Progenitor cell of endocrine pancreas (in vitro differentiated cells): ENCODE measurements at regions not wholly inside any gene's neighbourhood (a gene's known extent, or its start where the extent isn't known, plus 50 kb on each side); places are given as distances from the start of the nearest gene placed in this dataset.

ENCODE experiments used
- DNase-seq: peaks from one replicate; pipeline ENCODE4 v3.0.0; 2021; ENCODE audit warnings: low spot score; ENCODE audit not compliant: unreplicated experiment
- H3K27ac Mint-ChIP-seq: 2 replicates; pipeline ENCODE4 v1.8.0; 2021; ENCODE audit warnings: mild to moderate bottlenecking, moderate library complexity, mixed read lengths
- H3K27me3 Mint-ChIP-seq: 2 replicates; pipeline ENCODE4 v1.8.0; 2021; ENCODE audit warnings: mixed read lengths
- H3K36me3 Mint-ChIP-seq: 2 replicates; pipeline ENCODE4 v1.8.0; 2022; ENCODE audit warnings: mixed read lengths; ENCODE audit not compliant: insufficient read depth
- H3K4me1 Mint-ChIP-seq: 2 replicates; pipeline ENCODE4 v1.8.0; 2021; ENCODE audit warnings: low read depth, mixed read lengths
- H3K4me3 Mint-ChIP-seq: 2 replicates; pipeline ENCODE4 v1.8.0; 2021; ENCODE audit warnings: low read depth, mild to moderate bottlenecking, moderate library complexity, mixed read lengths
- H3K9me3 Mint-ChIP-seq: 2 replicates; pipeline ENCODE4 v1.8.0; 2021; ENCODE audit warnings: low read depth, mixed read lengths
- TF ChIP-seq, protein P1 (sequence below): fragments of 200-600 bp; sonication (generic); IDR thresholded peaks from one replicate; pipeline ENCODE4 v1.5.0; 2021; ENCODE audit warnings: antibody characterized with exemption, mild to moderate bottlenecking; ENCODE audit not compliant: unreplicated experiment

DNA sequence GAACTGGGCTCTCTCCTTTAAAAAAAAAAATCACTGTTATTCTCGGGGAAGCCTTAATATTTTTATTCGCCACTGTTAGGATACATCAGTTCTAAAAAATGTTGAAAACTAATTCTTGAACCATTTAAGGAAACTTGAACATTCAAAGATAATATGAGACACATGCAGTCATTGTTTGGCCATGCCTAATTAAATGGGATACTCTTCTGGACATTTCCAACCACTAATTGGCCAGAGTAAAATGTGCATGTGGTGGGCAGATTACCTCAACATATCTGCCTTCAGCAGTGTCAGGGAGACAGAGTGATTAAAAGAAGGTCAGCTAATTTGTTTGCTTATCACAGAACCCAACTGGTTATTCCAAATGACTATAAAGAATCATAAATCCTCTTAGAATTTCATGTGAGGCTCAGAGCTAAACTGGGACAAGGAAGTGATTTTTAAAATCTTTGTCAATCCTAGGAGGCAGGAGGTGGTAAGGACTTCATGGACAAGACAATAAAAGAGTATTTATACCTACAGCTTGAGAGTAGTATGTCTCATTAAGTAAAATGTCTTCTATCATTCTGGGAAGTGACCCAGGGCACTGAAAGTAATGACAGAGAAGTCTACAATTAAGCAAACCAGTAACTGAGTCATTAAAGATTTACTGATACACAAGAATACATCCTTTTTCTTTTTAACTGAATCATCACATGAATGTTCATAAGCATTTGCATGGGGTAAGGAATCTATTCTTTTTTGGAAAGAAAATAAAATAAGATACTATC is 242.9 kb upstream of the TRPM3 start:
- Mint-ChIP-seq H3K27ac (no peak overlapping the region), H3K4me3 (no peak overlapping the region), H3K27me3 (no peaks in the 10 kb centered on the region), H3K9me3 (no peaks in the 10 kb centered on the region), H3K36me3 (no peaks in the 10 kb centered on the region), H3K4me1 (peaks cover 2% of the 10 kb centered on the region)
- no peak for DNase-seq
- TF ChIP-seq, protein P1, sequence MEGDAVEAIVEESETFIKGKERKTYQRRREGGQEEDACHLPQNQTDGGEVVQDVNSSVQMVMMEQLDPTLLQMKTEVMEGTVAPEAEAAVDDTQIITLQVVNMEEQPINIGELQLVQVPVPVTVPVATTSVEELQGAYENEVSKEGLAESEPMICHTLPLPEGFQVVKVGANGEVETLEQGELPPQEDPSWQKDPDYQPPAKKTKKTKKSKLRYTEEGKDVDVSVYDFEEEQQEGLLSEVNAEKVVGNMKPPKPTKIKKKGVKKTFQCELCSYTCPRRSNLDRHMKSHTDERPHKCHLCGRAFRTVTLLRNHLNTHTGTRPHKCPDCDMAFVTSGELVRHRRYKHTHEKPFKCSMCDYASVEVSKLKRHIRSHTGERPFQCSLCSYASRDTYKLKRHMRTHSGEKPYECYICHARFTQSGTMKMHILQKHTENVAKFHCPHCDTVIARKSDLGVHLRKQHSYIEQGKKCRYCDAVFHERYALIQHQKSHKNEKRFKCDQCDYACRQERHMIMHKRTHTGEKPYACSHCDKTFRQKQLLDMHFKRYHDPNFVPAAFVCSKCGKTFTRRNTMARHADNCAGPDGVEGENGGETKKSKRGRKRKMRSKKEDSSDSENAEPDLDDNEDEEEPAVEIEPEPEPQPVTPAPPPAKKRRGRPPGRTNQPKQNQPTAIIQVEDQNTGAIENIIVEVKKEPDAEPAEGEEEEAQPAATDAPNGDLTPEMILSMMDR: no peak

DNA sequence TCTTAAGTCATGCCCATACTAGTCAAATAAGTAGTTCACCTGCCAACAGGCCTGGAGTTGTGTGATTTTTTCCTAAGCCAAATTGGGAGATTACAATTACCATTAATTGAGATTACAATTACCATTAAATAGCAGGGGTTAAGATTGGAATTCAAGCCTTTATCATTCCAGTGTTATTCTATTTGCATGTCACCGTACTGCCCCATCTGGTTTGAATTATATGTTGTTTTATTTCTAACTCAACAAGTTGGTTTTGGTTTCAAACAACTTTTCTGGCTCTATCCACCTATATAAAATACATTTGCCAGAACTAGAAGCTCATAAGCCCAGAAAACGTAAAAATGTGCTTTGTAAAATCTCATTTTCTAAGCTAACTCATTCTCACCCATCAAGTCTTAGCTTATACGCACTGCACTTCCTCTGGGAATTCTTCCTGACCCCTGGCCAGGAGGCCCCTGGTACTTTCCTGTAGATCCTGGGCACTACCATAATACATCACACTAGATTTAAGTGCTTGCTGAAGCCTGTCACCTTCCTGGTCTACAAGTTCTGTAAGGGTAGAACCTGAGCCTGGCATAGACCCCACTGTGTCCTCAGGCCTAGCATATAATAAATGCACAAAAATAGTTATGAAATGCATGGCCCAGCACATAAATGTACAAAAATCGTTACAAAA is 242.0 kb upstream of the TRPM3 start:
- Mint-ChIP-seq H3K27me3 (no peaks in the 10 kb centered on the region), H3K4me3 (no peak overlapping the region), H3K9me3 (no peaks in the 10 kb centered on the region), H3K4me1 (no peaks in the 10 kb centered on the region), H3K27ac (no peak overlapping the region), H3K36me3 (no peaks in the 10 kb centered on the region)
- DNase-seq: no peak
- TF ChIP-seq, protein P1: no peak

DNA sequence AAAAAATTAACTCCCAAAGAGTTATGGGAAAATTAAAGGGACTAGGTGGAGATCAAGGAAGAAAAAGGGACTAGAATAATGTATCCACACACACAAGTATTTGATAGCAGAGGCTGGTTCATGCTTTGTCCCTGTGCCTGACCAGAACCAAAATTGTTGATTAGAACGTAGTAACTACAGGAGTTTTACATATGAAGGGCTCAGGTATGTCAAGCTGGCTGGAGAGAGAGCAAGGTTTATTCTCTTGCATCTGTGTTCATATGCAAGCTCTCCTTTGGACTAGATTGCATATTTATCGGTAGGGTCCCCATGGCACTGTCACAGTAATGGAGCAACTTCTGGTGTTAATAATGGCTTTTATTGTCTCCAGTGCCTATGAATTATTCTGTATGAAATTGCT is 239.9 kb upstream of the TRPM3 start:
- Mint-ChIP-seq H3K36me3 (no peaks in the 10 kb centered on the region), H3K9me3 (no peaks in the 10 kb centered on the region), H3K4me1 (no peaks in the 10 kb centered on the region), H3K4me3 (no peak overlapping the region), H3K27ac (no peak overlapping the region), H3K27me3 (no peaks in the 10 kb centered on the region)
- no peak for DNase-seq
- TF ChIP-seq, protein P1: no peak

DNA sequence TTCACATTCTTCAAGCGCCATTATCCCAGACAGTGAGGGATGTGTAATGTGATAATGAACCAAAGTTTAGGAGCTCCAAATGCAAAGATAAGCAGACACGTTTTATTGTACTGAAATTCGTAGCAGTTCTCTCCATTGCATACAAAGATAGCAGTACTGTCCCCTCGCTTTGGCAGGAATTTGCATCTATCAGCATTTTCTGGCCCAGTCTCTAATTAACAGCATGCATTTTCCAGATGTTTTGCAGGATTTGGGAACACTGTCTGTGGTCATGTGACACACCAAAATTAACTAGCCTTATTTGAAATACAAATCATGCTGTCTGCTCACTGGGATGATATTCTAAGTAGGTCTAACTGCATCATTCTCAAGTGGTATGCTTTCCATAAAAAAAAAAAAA is 235.9 kb upstream of the TRPM3 start:
- no peaks in the 10 kb centered on the region for H3K9me3 Mint-ChIP-seq
- no peaks in the 10 kb centered on the region for H3K27me3 Mint-ChIP-seq
- no peak overlapping the region for H3K4me3 Mint-ChIP-seq
- DNase-seq: no peak
- H3K4me1 Mint-ChIP-seq: no peaks in the 10 kb centered on the region
- H3K27ac Mint-ChIP-seq: no peak overlapping the region
- H3K36me3 Mint-ChIP-seq: no peaks in the 10 kb centered on the region
- TF ChIP-seq, protein P1: no peak

DNA sequence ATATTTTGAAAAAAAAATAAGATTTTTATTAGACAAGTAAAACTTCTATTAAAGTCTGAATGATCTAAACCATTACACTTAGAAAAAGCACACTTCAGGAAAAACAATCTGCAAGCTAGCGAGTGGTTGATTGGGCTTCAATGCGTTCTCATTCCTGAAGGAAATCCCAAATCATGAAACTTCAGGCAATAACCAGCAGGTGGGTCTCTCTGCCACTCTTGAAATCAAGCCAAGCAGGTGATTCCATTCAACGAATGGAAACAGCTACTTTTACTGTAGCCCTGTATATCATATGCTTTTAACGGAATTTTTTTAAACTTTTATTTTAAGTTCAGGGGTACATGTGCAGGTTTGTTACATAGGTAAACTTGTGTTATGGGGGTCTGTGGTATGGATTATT is 234.5 kb upstream of the TRPM3 start:
- Mint-ChIP-seq H3K27me3 (no peaks in the 10 kb centered on the region), H3K36me3 (no peaks in the 10 kb centered on the region), H3K4me1 (no peaks in the 10 kb centered on the region), H3K27ac (no peak overlapping the region), H3K9me3 (no peaks in the 10 kb centered on the region), H3K4me3 (no peak overlapping the region)
- no peak for DNase-seq
- TF ChIP-seq, protein P1: peak; percentile 44
